HAP-1 (cell line): ENCODE measurements at regions not wholly inside any gene's neighbourhood (a gene's known extent, or its start where the extent isn't known, plus 50 kb on each side); places are given as distances from the start of the nearest gene placed in this dataset.
A peak's percentile ranks its signal among the peaks of the same experiment; 100 is the strongest.

ENCODE experiments used
- DNase-seq, 2 experiments: peaks; one replicate each; pipeline ENCODE4 v3.0.0-alpha.2; 2016 to 2020; ENCODE audit warnings: low spot score in 2 of 2
- H3K27me3 ChIP-seq: fragments of 250-450 bp; sonication (Bioruptor Pico); 2 replicates; pipeline ENCODE4 v1.5.1; 2020; ENCODE audit warnings: low read depth, mild to moderate bottlenecking, moderate library complexity
- H3K36me3 ChIP-seq: fragments of 250-450 bp; sonication (Bioruptor Pico); replicated peaks from 2 replicates; pipeline ENCODE4 v1.5.1; 2020; ENCODE audit warnings: mild to moderate bottlenecking
- H3K4me1 ChIP-seq: fragments of 250-450 bp; sonication (Bioruptor Pico); 2 replicates; pipeline ENCODE4 v1.5.1; 2020; ENCODE audit warnings: mild to moderate bottlenecking
- H3K4me3 ChIP-seq: fragments of 250-450 bp; sonication (Bioruptor Pico); 2 replicates; pipeline ENCODE4 v1.5.1; 2020; ENCODE audit warnings: mild to moderate bottlenecking, moderate library complexity
- H3K9me3 ChIP-seq: fragments of 250-450 bp; sonication (Bioruptor Pico); 2 replicates; pipeline ENCODE4 v1.5.1; 2020; ENCODE audit warnings: mild to moderate bottlenecking, moderate library complexity
- in situ Hi-C: fragments of 300-500 bp; cut with MboI; formaldehyde crosslinking; loops from 3 replicates; pipeline ENCODE4 v1.14.3; 2020; ENCODE audit warnings: low sequenced_read_pairs, inconsistent platforms, mixed read lengths

- in situ Hi-C loops = no loop called here
- H3K4me1 ChIP-seq = no peaks in the 10 kb centered on the region
- no peak overlapping the region for H3K4me3 ChIP-seq
- no peaks in the 10 kb centered on the region for H3K36me3 ChIP-seq
- no peaks in the 10 kb centered on the region for H3K9me3 ChIP-seq
- H3K27me3 ChIP-seq = no peaks in the 10 kb centered on the region
- DNase-seq = no peak
Observed at GRCh38 chr5:32842813-32843530, 131.9 kb downstream of the NPR3 start.

GRCh38 chr5:32843531-32843895, 132.4 kb downstream of the NPR3 start:
- no peaks in the 10 kb centered on the region for H3K36me3 ChIP-seq
- no peaks in the 10 kb centered on the region for H3K9me3 ChIP-seq
- in situ Hi-C loops = no loop called here
- no peak for DNase-seq
- H3K4me3 ChIP-seq = no peak overlapping the region
- no peaks in the 10 kb centered on the region for H3K27me3 ChIP-seq
- no peaks in the 10 kb centered on the region for H3K4me1 ChIP-seq

GRCh38 chr5:32845171-32845570, 134.1 kb downstream of the NPR3 start:
- H3K9me3 ChIP-seq = no peaks in the 10 kb centered on the region
- no peak overlapping the region for H3K4me3 ChIP-seq
- no peak for DNase-seq
- H3K36me3 ChIP-seq = no peaks in the 10 kb centered on the region
- no peaks in the 10 kb centered on the region for H3K27me3 ChIP-seq
- no peaks in the 10 kb centered on the region for H3K4me1 ChIP-seq
- in situ Hi-C loops = no loop called here

GRCh38 chr5:32848120-32848519, 137.0 kb downstream of the NPR3 start:
- Histone ChIP-seq H3K27me3 (no peaks in the 10 kb centered on the region), H3K36me3 (no peaks in the 10 kb centered on the region), H3K4me1 (no peaks in the 10 kb centered on the region), H3K9me3 (no peaks in the 10 kb centered on the region), H3K4me3 (no peak overlapping the region)
- in situ Hi-C loops = no loop called here
- DNase-seq = no peak

- in situ Hi-C loops = no loop called here
Observed at GRCh38 chr5:32848681-32849080, 137.6 kb downstream of the NPR3 start.

GRCh38 chr5:32850817-32851496, 139.8 kb downstream of the NPR3 start:
- DNase-seq = no peak
- Histone ChIP-seq H3K4me3 (no peak overlapping the region), H3K4me1 (no peaks in the 10 kb centered on the region), H3K27me3 (no peaks in the 10 kb centered on the region), H3K36me3 (no peaks in the 10 kb centered on the region), H3K9me3 (no peaks in the 10 kb centered on the region)
- in situ Hi-C loops = no loop called here

More at GRCh38 chr5:32848681-32849080, 137.6 kb downstream of the NPR3 start:
- Histone ChIP-seq H3K4me1 (no peaks in the 10 kb centered on the region), H3K27me3 (no peaks in the 10 kb centered on the region), H3K9me3 (no peaks in the 10 kb centered on the region), H3K4me3 (no peak overlapping the region), H3K36me3 (no peaks in the 10 kb centered on the region)
- no peak for DNase-seq

- in situ Hi-C loops = no loop called here
- Histone ChIP-seq H3K4me3 (no peak overlapping the region), H3K4me1 (no peaks in the 10 kb centered on the region), H3K36me3 (no peaks in the 10 kb centered on the region), H3K9me3 (no peaks in the 10 kb centered on the region), H3K27me3 (no peaks in the 10 kb centered on the region)
- peak in 1 of 2 experiments; percentile 6 for DNase-seq
Observed at GRCh38 chr5:32851559-32852173, 140.5 kb downstream of the NPR3 start.

- in situ Hi-C loops = no loop called here
- H3K36me3 ChIP-seq = no peaks in the 10 kb centered on the region
- H3K27me3 ChIP-seq = no peaks in the 10 kb centered on the region
- H3K4me3 ChIP-seq = no peak overlapping the region
- H3K4me1 ChIP-seq = no peaks in the 10 kb centered on the region
- peak in 1 of 2 experiments; percentile 4 for DNase-seq
- H3K9me3 ChIP-seq = no peaks in the 10 kb centered on the region
Observed at GRCh38 chr5:32852535-32852934, 141.4 kb downstream of the NPR3 start.

- Histone ChIP-seq H3K27me3 (no peaks in the 10 kb centered on the region), H3K4me1 (no peaks in the 10 kb centered on the region), H3K36me3 (no peaks in the 10 kb centered on the region), H3K9me3 (no peaks in the 10 kb centered on the region), H3K4me3 (no peak overlapping the region)
- in situ Hi-C loops = no loop called here
- DNase-seq = no peak
Observed at GRCh38 chr5:32852976-32853375, 141.9 kb downstream of the NPR3 start.

GRCh38 chr5:32854473-32854872, 143.4 kb downstream of the NPR3 start:
- in situ Hi-C loops = no loop called here
- no peaks in the 10 kb centered on the region for H3K27me3 ChIP-seq

GRCh38 chr5:32859211-32859641, 148.1 kb downstream of the NPR3 start:
- Histone ChIP-seq H3K9me3 (no peaks in the 10 kb centered on the region), H3K4me1 (no peaks in the 10 kb centered on the region), H3K27me3 (no peaks in the 10 kb centered on the region), H3K36me3 (no peaks in the 10 kb centered on the region), H3K4me3 (no peak overlapping the region)
- no peak for DNase-seq
- in situ Hi-C loops = no loop called here

More at GRCh38 chr5:32854473-32854872, 143.4 kb downstream of the NPR3 start:
- Histone ChIP-seq H3K9me3 (no peaks in the 10 kb centered on the region), H3K4me1 (no peaks in the 10 kb centered on the region), H3K4me3 (no peak overlapping the region), H3K36me3 (no peaks in the 10 kb centered on the region)
- DNase-seq = no peak

- no peaks in the 10 kb centered on the region for H3K9me3 ChIP-seq
- H3K4me1 ChIP-seq = no peaks in the 10 kb centered on the region
- no peak for DNase-seq
- no peaks in the 10 kb centered on the region for H3K27me3 ChIP-seq
- no peak overlapping the region for H3K4me3 ChIP-seq
- no peaks in the 10 kb centered on the region for H3K36me3 ChIP-seq
- in situ Hi-C loops = no loop called here
Observed at GRCh38 chr5:32865475-32865874, 154.4 kb downstream of the NPR3 start.

- no peak for DNase-seq
- no peaks in the 10 kb centered on the region for H3K27me3 ChIP-seq
- in situ Hi-C loops = no loop called here
- no peak overlapping the region for H3K4me3 ChIP-seq
- H3K4me1 ChIP-seq = no peaks in the 10 kb centered on the region
- no peaks in the 10 kb centered on the region for H3K36me3 ChIP-seq
- no peaks in the 10 kb centered on the region for H3K9me3 ChIP-seq
Observed at GRCh38 chr5:32866138-32866537, 155.0 kb downstream of the NPR3 start.

- H3K4me1 ChIP-seq = no peaks in the 10 kb centered on the region
- in situ Hi-C loops = no loop called here
- no peaks in the 10 kb centered on the region for H3K27me3 ChIP-seq
- no peaks in the 10 kb centered on the region for H3K9me3 ChIP-seq
- no peak overlapping the region for H3K4me3 ChIP-seq
- no peak for DNase-seq
- H3K36me3 ChIP-seq = no peaks in the 10 kb centered on the region
Observed at GRCh38 chr5:32869216-32869615, 158.1 kb downstream of the NPR3 start.
